HG03378 (cell line): ENCODE measurements at regions not wholly inside any gene's neighbourhood (a gene's known extent, or its start where the extent isn't known, plus 50 kb on each side); places are given as distances from the start of the nearest gene placed in this dataset.
"Not testable (repeated sequence)": the region's sequence is repeated elsewhere in the genome, so short reads cannot be mapped to it uniquely, and the experiment has no call there.

Source experiments
- ATAC-seq: cut with Tn5 transposase; IDR thresholded peaks from one replicate; pipeline ENCODE4 v1.9.1; 2021; ENCODE audit warnings: mild to moderate bottlenecking, moderate library complexity; ENCODE audit not compliant: unreplicated experiment

- no peak for ATAC-seq
Observed at GRCh38 chr14:21874946-21875345, 201.3 kb upstream of the OR4E1 start.

GRCh38 chr14:21874167-21874566, 200.5 kb upstream of the OR4E1 start:
- ATAC-seq, result no peak

GRCh38 chr14:21868442-21869046, 194.9 kb upstream of the OR4E1 start:
- ATAC-seq, result no peak

- ATAC-seq, result no peak
Observed at GRCh38 chr14:21867541-21867940, 193.9 kb upstream of the OR4E1 start.

- no peak for ATAC-seq
Observed at GRCh38 chr14:21866479-21866878, 192.9 kb upstream of the OR4E1 start.

GRCh38 chr14:21863289-21863688, 189.7 kb upstream of the OR4E1 start:
- no peak for ATAC-seq

GRCh38 chr14:21861153-21861552, 187.5 kb upstream of the OR4E1 start:
- no peak for ATAC-seq

- no peak for ATAC-seq
Observed at GRCh38 chr14:21860172-21860571, 186.6 kb upstream of the OR4E1 start.

GRCh38 chr14:21852775-21853174, 179.2 kb upstream of the OR4E1 start:
- ATAC-seq, result no peak

- no peak for ATAC-seq
Observed at GRCh38 chr14:21852061-21852664, 178.5 kb upstream of the OR4E1 start.

- not testable (repeated sequence) for ATAC-seq
Observed at GRCh38 chr14:21846902-21847301, 173.3 kb upstream of the OR4E1 start.

GRCh38 chr14:21846227-21846885, 172.7 kb upstream of the OR4E1 start:
- ATAC-seq, result no peak

GRCh38 chr14:21840765-21841164, 167.1 kb upstream of the OR4E1 start:
- no peak for ATAC-seq

- no peak for ATAC-seq
Observed at GRCh38 chr14:21833836-21834235, 160.2 kb upstream of the OR4E1 start.

- no peak for ATAC-seq
Observed at GRCh38 chr14:21825845-21826244, 152.2 kb upstream of the OR4E1 start.

- ATAC-seq, result no peak
Observed at GRCh38 chr14:21825149-21825743, 151.6 kb upstream of the OR4E1 start.

GRCh38 chr14:21822109-21822508, 148.5 kb upstream of the OR4E1 start:
- ATAC-seq, result no peak

GRCh38 chr14:21820631-21821030, 147.0 kb upstream of the OR4E1 start:
- no peak for ATAC-seq

GRCh38 chr14:21819891-21820290, 146.3 kb upstream of the OR4E1 start:
- ATAC-seq, result not testable (repeated sequence)

- ATAC-seq, result not testable (repeated sequence)
Observed at GRCh38 chr14:21817010-21817409, 143.4 kb upstream of the OR4E1 start.

- no peak for ATAC-seq
Observed at GRCh38 chr14:21807975-21808374, 134.4 kb upstream of the OR4E1 start.

GRCh38 chr14:21804981-21805380, 131.4 kb upstream of the OR4E1 start:
- ATAC-seq, result no peak
